K562 (cell line): ENCODE measurements at regions not wholly inside any gene's neighbourhood (a gene's known extent, or its start where the extent isn't known, plus 50 kb on each side); places are given as distances from the start of the nearest gene placed in this dataset.

Experiments used
- ATAC-seq: fragments of 200-7000 bp; cut with Tn5 transposase; 3 replicates; pipeline ENCODE4 v1.9.1; 2020; ENCODE audit warnings: moderate library complexity
- BruUV-seq: library from RNA; stranded (reverse); fragments of 400-500 nt; replicated peaks from 2 replicates; lab custom pipeline; 2021; lab: Mats Ljungman, UMichigan
- CTCF ChIA-PET: fragments of 300-600 bp; formaldehyde crosslinking; extraction: SDS; loops from one replicate; lab custom pipeline; 2021; ENCODE audit warnings: low intra/inter-chr PET ratio; lab: Yijun Ruan, JAX
- POLR2A ChIA-PET: fragments of 300-600, 350-650 bp; sonication (Branson Sonifier 250); formaldehyde crosslinking; extraction: SDS; loops from one replicate; lab custom pipeline; 2021; ENCODE audit warnings: antibody characterized with exemption, inconsistent platforms; lab: Yijun Ruan, JAX
- DNase-seq, 4 experiments: peaks; one replicate each; pipeline versions ENCODE4 v3.0.0 to v3.0.0-alpha.2; 2011 to 2018; ENCODE audit warnings: low spot score in 3 of 4, mixed read lengths in 3 of 4; ENCODE audit errors: extremely low read depth in 1 of 4
- FAIRE-seq: peaks from 2 replicates; lab custom pipeline; 2011; peaks lifted over from hg19 to GRCh38; lab: Jason Lieb, UNC
- H2AFZ ChIP-seq: 2 replicates; pipeline ENCODE4 v1.6.0; 2011; ENCODE audit warnings: low read depth, low read length, control low read depth, inconsistent platforms
- H3K27ac ChIP-seq: fragments of 200-600 bp; 3 replicates; pipeline ENCODE4 v1.8.0; 2011; ENCODE audit warnings: low read depth, mild to moderate bottlenecking, control low read depth, inconsistent platforms, low read length, moderate library complexity, mixed read lengths; ENCODE audit errors: extremely low read depth
- H3K27me3 ChIP-seq, 2 experiments: fragments of 300-600 bp in 1 of 2; 2 replicates in 1 of 2; 3 replicates in 1 of 2; pipeline versions ENCODE4 v1.6.0 to v1.8.0; 2011; ENCODE audit warnings: inconsistent platforms in 2 of 2, low read length in 2 of 2, mild to moderate bottlenecking in 1 of 2, mixed read lengths in 1 of 2, moderate library complexity in 1 of 2; ENCODE audit not compliant: control insufficient read depth in 2 of 2, insufficient read depth in 2 of 2
- H3K36me3 ChIP-seq: fragments of 300-600 bp; 3 replicates; pipeline ENCODE4 v1.8.0; 2011; ENCODE audit warnings: mild to moderate bottlenecking, low read length, inconsistent platforms; ENCODE audit not compliant: control insufficient read depth, insufficient read depth
- H3K4me1 ChIP-seq, 2 experiments: fragments of 200-600 bp in 1 of 2; replicated peaks in 1 of 2; 2 replicates in 1 of 2; 3 replicates in 1 of 2; pipeline versions ENCODE4 v1.5.1 to v1.8.0; 2011; ENCODE audit warnings: inconsistent platforms in 2 of 2, low read length in 2 of 2, mild to moderate bottlenecking in 1 of 2, mixed read lengths in 1 of 2, moderate library complexity in 1 of 2; ENCODE audit not compliant: control insufficient read depth in 2 of 2, insufficient read depth in 2 of 2
- H3K4me2 ChIP-seq: 2 replicates; pipeline ENCODE4 v1.6.1; 2011; ENCODE audit warnings: low read length, control low read depth, inconsistent platforms, mixed read lengths; ENCODE audit not compliant: insufficient read depth
- H3K4me3 ChIP-seq: fragments of 200-600 bp; sonication (generic), shearing (Covaris generic); 2 replicates; pipeline ENCODE4 v1.5.1; 2016; ENCODE audit warnings: control low read depth, inconsistent platforms
- H3K79me2 ChIP-seq: fragments of 200-600 bp; 3 replicates; pipeline ENCODE4 v1.8.0; 2011; ENCODE audit warnings: low read length, inconsistent platforms; ENCODE audit not compliant: control insufficient read depth, insufficient read depth
- H3K9ac ChIP-seq, 2 experiments: 2 replicates each; pipeline versions ENCODE4 v1.6.0 to v1.6.1; 2011; ENCODE audit warnings: low read depth in 2 of 2, low read length in 2 of 2, control low read depth in 1 of 2, inconsistent platforms in 1 of 2, mild to moderate bottlenecking in 1 of 2, mixed read lengths in 1 of 2; ENCODE audit not compliant: insufficient read depth in 1 of 2
- H3K9me1 ChIP-seq: one replicate; pipeline ENCODE4 v1.6.0; 2011; ENCODE audit warnings: inconsistent platforms, mild to moderate bottlenecking, low read length, moderate library complexity; ENCODE audit not compliant: control insufficient read depth, insufficient read depth
- H3K9me3 ChIP-seq: replicated peaks from 2 replicates; pipeline ENCODE4 v1.5.1; 2011; ENCODE audit warnings: low read depth, low read length, inconsistent platforms; ENCODE audit not compliant: control insufficient read depth, insufficient read depth
- H4K20me1 ChIP-seq: replicated peaks from 2 replicates; pipeline ENCODE4 v1.6.1; 2011; ENCODE audit warnings: low read length, inconsistent platforms, mixed read lengths; ENCODE audit not compliant: control insufficient read depth, insufficient read depth
- ATF1 ChIP-seq, 2 experiments: fragments of 450-650 bp in 1 of 2; IDR thresholded peaks; 2 replicates each; pipeline ENCODE4 v1.6.1; 2016; ENCODE audit warnings: missing compliant biosample characterization in 1 of 2, missing genetic modification characterization in 1 of 2
- CEBPG ChIP-seq, 3 experiments: fragments of 200-800 bp in 1 of 3; sonication (Bioruptor generic) in 1 of 3; sonication (generic) in 1 of 3; formaldehyde crosslinking in 1 of 3; IDR thresholded peaks in 2 of 3; conservative IDR thresholded peaks in 1 of 3; 2 replicates each; pipeline versions ENCODE4 v1.6.1 to v1.8.0; 2016 to 2022; ENCODE audit warnings: missing compliant biosample characterization in 2 of 3, missing genetic modification characterization in 2 of 3, mild to moderate bottlenecking in 1 of 3, missing genetic modification reagents in 1 of 3
- CTBP1 ChIP-seq: fragments of 450-650 bp; IDR thresholded peaks from 2 replicates; pipeline ENCODE4 v1.6.1; 2016; ENCODE audit warnings: borderline replicate concordance
- E2F5 ChIP-seq: sonication (generic); formaldehyde crosslinking; IDR thresholded peaks from 2 replicates; pipeline ENCODE4 v1.8.0; 2022; ENCODE audit warnings: mild to moderate bottlenecking, missing genetic modification reagents
- EWSR1 ChIP-seq: fragments of 450-650 bp; IDR thresholded peaks from 2 replicates; pipeline ENCODE4 v1.6.1; 2018; ENCODE audit warnings: borderline replicate concordance, mild to moderate bottlenecking, low read depth, moderate library complexity; ENCODE audit not compliant: partially characterized antibody
- GABPB1 ChIP-seq: sonication (generic); formaldehyde crosslinking; IDR thresholded peaks from 2 replicates; pipeline ENCODE4 v1.8.0; 2022; ENCODE audit warnings: mild to moderate bottlenecking, missing genetic modification reagents
- GTF2F1 ChIP-seq: IDR thresholded peaks from 2 replicates; pipeline ENCODE4 v1.6.1; 2011; ENCODE audit warnings: low read depth, low read length, improper control_type of control experiment
- GTF3C2 ChIP-seq: IDR thresholded peaks from 3 replicates; pipeline ENCODE4 v1.6.1; 2011; ENCODE audit warnings: borderline replicate concordance, mild to moderate bottlenecking, moderate library complexity; ENCODE audit not compliant: insufficient read length; ENCODE audit errors: extremely low read depth
- MED1 ChIP-seq: sonication (generic); formaldehyde crosslinking; IDR thresholded peaks from 2 replicates; pipeline ENCODE4 v1.8.1; 2023; ENCODE audit warnings: missing genetic modification reagents, borderline replicate concordance
- PCBP2 ChIP-seq: fragments of 200-400 bp; formaldehyde crosslinking; IDR thresholded peaks from 2 replicates; pipeline ENCODE4 v1.6.1; 2018; ENCODE audit warnings: low read length, low read depth, mild to moderate bottlenecking, moderate library complexity; ENCODE audit not compliant: poor library complexity, severe bottlenecking
- POLR2AphosphoS2 ChIP-seq: IDR thresholded peaks from 2 replicates; pipeline ENCODE4 v1.6.1; 2012; ENCODE audit warnings: low read length, improper control_type of control experiment
- SETDB1 ChIP-seq: IDR thresholded peaks from one replicate; pipeline ENCODE4 v1.6.1; 2012; ENCODE audit warnings: low read length, control low read depth, inconsistent platforms
- U2AF1 ChIP-seq: fragments of 200-400 bp; formaldehyde crosslinking; optimal IDR thresholded peaks from 2 replicates; pipeline ENCODE3; 2017; ENCODE audit warnings: mild to moderate bottlenecking, low read depth, low read length, moderate library complexity
- XRCC3 ChIP-seq: fragments of 450-650 bp; IDR thresholded peaks from 2 replicates; pipeline ENCODE4 v1.6.1; 2017; ENCODE audit warnings: mild to moderate bottlenecking, moderate library complexity
- ZNF3 ChIP-seq: fragments of 250-450 bp; sonication (Bioruptor Pico); IDR thresholded peaks from 2 replicates; pipeline ENCODE4 v1.5.0; 2021; ENCODE audit warnings: mild to moderate bottlenecking, moderate library complexity
- ZNF57 ChIP-seq: fragments of 450-650 bp; formaldehyde crosslinking; IDR thresholded peaks from 2 replicates; pipeline ENCODE4 v1.4.0; 2020; ENCODE audit warnings: mild to moderate bottlenecking, moderate library complexity
- ZNF75A ChIP-seq: fragments of 450-650 bp; formaldehyde crosslinking; IDR thresholded peaks from 2 replicates; pipeline ENCODE4 v1.4.0; 2020; ENCODE audit warnings: mild to moderate bottlenecking
- WGBS: fragments of 100-300 bp; shearing (Covaris generic); methylation state at CpG from one replicate; pipeline ENCODE4 v1.1.6; 2016; ENCODE audit warnings: low coverage, mixed read lengths; ENCODE audit not compliant: insufficient coverage; ENCODE audit errors: missing lambda C conversion rate; 5-methylcytosine and 5-hydroxymethylcytosine counted together
- in situ Hi-C: fragments of 300-500 bp; cut with MboI; formaldehyde crosslinking; loops from 4 replicates; pipeline ENCODE4 v1.15.0; 2018; ENCODE audit warnings: inconsistent platforms, mixed read lengths
- intact Hi-C: fragments of 100-400 bp; cut with micrococcal nuclease; formaldehyde crosslinking; loops from 2 replicates; pipeline ENCODE4 v1.14.2; 2022

DNA sequence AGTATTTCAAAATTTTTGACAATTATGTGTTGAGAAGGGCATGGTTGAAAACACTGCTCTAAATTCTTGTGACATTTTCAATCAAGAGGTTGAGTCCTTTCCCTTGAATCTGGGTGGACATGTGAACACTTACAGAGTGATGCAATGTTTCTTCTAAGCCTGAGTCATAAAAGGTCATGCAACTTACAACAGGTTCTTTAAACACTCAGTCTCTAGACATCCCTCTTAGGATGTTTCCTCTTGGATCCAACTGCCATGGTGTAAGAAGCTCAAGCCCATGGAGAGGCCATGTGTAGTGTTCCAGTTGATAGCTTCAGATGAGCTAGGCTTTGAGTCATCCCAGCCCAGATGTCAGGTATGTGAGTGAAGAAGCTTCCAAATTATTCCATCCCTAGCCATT, 232.2 kb upstream of the MAOA start (continued):
- TF ChIP-seq CEBPG (CRISPR knock-in tag; IDR thresholded peaks at IDR 0.05) (no peak), CEBPG (tag; conservative IDR thresholded peaks at IDR 0.05 in 1 of 2, IDR thresholded peaks at IDR 0.05 in 1 of 2) (peak in 1 of 2 experiments; percentile 51; a peak in 2 of 4 replicates)

DNA sequence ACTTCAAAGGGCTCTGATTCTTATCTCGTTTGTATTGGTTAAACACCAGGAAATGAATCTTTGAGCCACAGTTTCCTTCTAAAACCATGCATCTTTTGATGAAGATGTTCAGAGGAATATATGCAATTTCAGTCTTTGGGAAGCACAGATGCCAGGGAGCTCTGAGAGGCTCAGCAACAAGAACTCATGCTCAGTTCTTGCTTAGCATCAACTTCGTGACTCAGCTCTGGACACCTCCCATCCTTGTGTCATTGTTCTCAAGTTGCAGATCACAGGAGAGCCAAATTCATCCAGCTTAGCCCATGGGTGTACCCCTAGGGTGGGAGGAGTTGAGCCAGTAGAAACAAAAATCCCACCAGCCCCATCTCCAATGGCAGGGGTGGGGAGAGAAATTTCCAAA, 219.6 kb upstream of the MAOA start:
- Histone ChIP-seq H3K9me1 (no peaks in the 10 kb centered on the region), H3K79me2 (no peaks in the 10 kb centered on the region), H3K27ac (no peak overlapping the region), H3K27me3 (no peaks in the 10 kb centered on the region), H3K4me2 (no peak overlapping the region), H3K9me3 (no peaks in the 10 kb centered on the region), H3K4me1 (no peaks in the 10 kb centered on the region), H3K4me3 (no peak overlapping the region), H4K20me1 (no peaks in the 10 kb centered on the region), H2AFZ (no peak overlapping the region), H3K9ac (no peak overlapping the region), H3K36me3 (no peaks in the 10 kb centered on the region)
- in situ Hi-C loops, result no loop called here
- ATAC-seq (no peak), DNase-seq (no peak), FAIRE-seq (no peak)
- POLR2A ChIA-PET, result no interaction called here
- no peak for TF ChIP-seq ZNF3 (CRISPR knock-in tag)
- TF ChIP-seq ATF1 (CRISPR knock-in tag; IDR thresholded peaks at IDR 0.05), result no peak
- no peak for TF ChIP-seq ATF1 (tag; IDR thresholded peaks at IDR 0.05)
- TF ChIP-seq GABPB1 (CRISPR knock-in tag), result no peak
- TF ChIP-seq SETDB1, result no peak
- TF ChIP-seq ZNF57 (CRISPR knock-in tag), result no peak
- TF ChIP-seq U2AF1, result no peak
- TF ChIP-seq GTF3C2, result no peak
- TF ChIP-seq XRCC3, result no peak
- TF ChIP-seq PCBP2, result no peak
- no peak for TF ChIP-seq POLR2AphosphoS2
- TF ChIP-seq MED1 (CRISPR knock-in tag), result no peak
- no peak for TF ChIP-seq ZNF75A (CRISPR knock-in tag)
- no peak for TF ChIP-seq CTBP1
- no peak for TF ChIP-seq E2F5 (CRISPR knock-in tag)
- TF ChIP-seq EWSR1, result no peak
- TF ChIP-seq GTF2F1, result no peak
- CTCF ChIA-PET, result no interaction called here
- 8% methylated on average over 2 of the region's 2 CpGs for WGBS
- intact Hi-C loops, result no loop called here
- BruUV-seq, result no TSS peak
